ENCODE measurements at regions not wholly inside any gene's neighbourhood (a gene's known extent, or its start where the extent isn't known, plus 50 kb on each side); places are given as distances from the start of the nearest gene placed in this dataset.

- TF ChIP-seq, protein P1, sequence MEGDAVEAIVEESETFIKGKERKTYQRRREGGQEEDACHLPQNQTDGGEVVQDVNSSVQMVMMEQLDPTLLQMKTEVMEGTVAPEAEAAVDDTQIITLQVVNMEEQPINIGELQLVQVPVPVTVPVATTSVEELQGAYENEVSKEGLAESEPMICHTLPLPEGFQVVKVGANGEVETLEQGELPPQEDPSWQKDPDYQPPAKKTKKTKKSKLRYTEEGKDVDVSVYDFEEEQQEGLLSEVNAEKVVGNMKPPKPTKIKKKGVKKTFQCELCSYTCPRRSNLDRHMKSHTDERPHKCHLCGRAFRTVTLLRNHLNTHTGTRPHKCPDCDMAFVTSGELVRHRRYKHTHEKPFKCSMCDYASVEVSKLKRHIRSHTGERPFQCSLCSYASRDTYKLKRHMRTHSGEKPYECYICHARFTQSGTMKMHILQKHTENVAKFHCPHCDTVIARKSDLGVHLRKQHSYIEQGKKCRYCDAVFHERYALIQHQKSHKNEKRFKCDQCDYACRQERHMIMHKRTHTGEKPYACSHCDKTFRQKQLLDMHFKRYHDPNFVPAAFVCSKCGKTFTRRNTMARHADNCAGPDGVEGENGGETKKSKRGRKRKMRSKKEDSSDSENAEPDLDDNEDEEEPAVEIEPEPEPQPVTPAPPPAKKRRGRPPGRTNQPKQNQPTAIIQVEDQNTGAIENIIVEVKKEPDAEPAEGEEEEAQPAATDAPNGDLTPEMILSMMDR (IDR thresholded peaks at IDR 0.05) = no peak
- no peak for TF ChIP-seq POLR2A (IDR thresholded peaks at IDR 0.05)
- no peak for TF ChIP-seq EP300 (IDR thresholded peaks at IDR 0.05)
Observed at GRCh38 chr2:204425821-204426220, 119.5 kb upstream of the PARD3B start.
